GM21515 (cell line): ENCODE measurements at regions not wholly inside any gene's neighbourhood (a gene's known extent, or its start where the extent isn't known, plus 50 kb on each side); places are given as distances from the start of the nearest gene placed in this dataset.

ENCODE experiments used
- ATAC-seq: cut with Tn5 transposase; IDR thresholded peaks from one replicate; pipeline ENCODE4 v1.9.1; 2021; ENCODE audit not compliant: unreplicated experiment

- ATAC-seq: no peak
These were observed 204.1 kb downstream of the BCL11B start for GRCh38 chr14:99067927-99068326.

GRCh38 chr14:99069946-99070345, 202.1 kb downstream of the BCL11B start:
- ATAC-seq: no peak

- ATAC-seq: no peak
These were observed 199.6 kb downstream of the BCL11B start for GRCh38 chr14:99072433-99072832.

GRCh38 chr14:99072956-99073355, 199.0 kb downstream of the BCL11B start:
- no peak for ATAC-seq

- no peak for ATAC-seq
These were observed 198.6 kb downstream of the BCL11B start for GRCh38 chr14:99073431-99073830.

- ATAC-seq: no peak
These were observed 196.9 kb downstream of the BCL11B start for GRCh38 chr14:99075061-99075460.

GRCh38 chr14:99075771-99076375, 196.1 kb downstream of the BCL11B start:
- ATAC-seq: no peak

GRCh38 chr14:99077076-99077843, 194.7 kb downstream of the BCL11B start:
- ATAC-seq: no peak

- no peak for ATAC-seq
These were observed 194.2 kb downstream of the BCL11B start for GRCh38 chr14:99077844-99078236.

GRCh38 chr14:99078426-99078825, 193.6 kb downstream of the BCL11B start:
- no peak for ATAC-seq

GRCh38 chr14:99079061-99079727, 192.8 kb downstream of the BCL11B start:
- no peak for ATAC-seq

GRCh38 chr14:99080306-99080705, 191.7 kb downstream of the BCL11B start:
- no peak for ATAC-seq

- no peak for ATAC-seq
These were observed 190.7 kb downstream of the BCL11B start for GRCh38 chr14:99081156-99081765.

- ATAC-seq: no peak
These were observed 190.1 kb downstream of the BCL11B start for GRCh38 chr14:99081880-99082279.

GRCh38 chr14:99093532-99094517, 178.2 kb downstream of the BCL11B start:
- no peak for ATAC-seq

- ATAC-seq: no peak
These were observed 177.1 kb downstream of the BCL11B start for GRCh38 chr14:99094901-99095300.

- no peak for ATAC-seq
These were observed 176.6 kb downstream of the BCL11B start for GRCh38 chr14:99095369-99095768.

- ATAC-seq: no peak
These were observed 173.8 kb downstream of the BCL11B start for GRCh38 chr14:99098199-99098598.

GRCh38 chr14:99099051-99099787, 172.8 kb downstream of the BCL11B start:
- ATAC-seq: no peak
